Panc1 (cell line): ENCODE measurements at regions not wholly inside any gene's neighbourhood (a gene's known extent, or its start where the extent isn't known, plus 50 kb on each side); places are given as distances from the start of the nearest gene placed in this dataset.

Experiments
- ATAC-seq: fragments of 200-7000 bp; cut with Tn5 transposase; 2 replicates; pipeline ENCODE4 v1.9.1; 2020; ENCODE audit warnings: mild to moderate bottlenecking, moderate library complexity
- BruUV-seq: library from RNA; stranded (reverse); fragments of 400-500 nt; replicated peaks from 2 replicates; lab custom pipeline; 2021; lab: Mats Ljungman, UMichigan
- CTCF ChIA-PET: fragments of 300-600 bp; sonication (Branson Sonifier 250); formaldehyde crosslinking; loops from one replicate; lab custom pipeline; 2022; ENCODE audit warnings: antibody characterized with exemption; lab: Charles Lee
- POLR2A ChIA-PET: fragments of 300-600 bp; sonication (Branson Sonifier 250); formaldehyde crosslinking; loops from one replicate; lab custom pipeline; 2022; ENCODE audit warnings: antibody characterized with exemption; lab: Charles Lee
- DNase-seq: peaks from one replicate; pipeline ENCODE4 v3.0.0-alpha.2; 2010; ENCODE audit warnings: low read depth, low spot score
- H3K27ac ChIP-seq: 2 replicates; pipeline ENCODE4 v1.5.1; 2011; ENCODE audit warnings: mild to moderate bottlenecking, low read length, inconsistent platforms
- H3K27me3 ChIP-seq: fragments of 200-500 bp; sonication (Bioruptor generic); 2 replicates; pipeline ENCODE4 v1.6.0; 2014; ENCODE audit warnings: low read length, inconsistent platforms; ENCODE audit not compliant: control insufficient read depth, insufficient read depth
- H3K36me3 ChIP-seq: fragments of 200-500 bp; sonication (Bioruptor generic); 2 replicates; pipeline ENCODE4 v1.5.1; 2014; ENCODE audit warnings: inconsistent platforms, mild to moderate bottlenecking, low read length, moderate library complexity; ENCODE audit not compliant: control insufficient read depth, insufficient read depth
- H3K4me1 ChIP-seq: 2 replicates; pipeline ENCODE4 v1.5.1; 2011; ENCODE audit warnings: inconsistent platforms, mild to moderate bottlenecking, low read length, moderate library complexity; ENCODE audit not compliant: control insufficient read depth, insufficient read depth
- H3K4me3 ChIP-seq, 2 experiments: 2 replicates each; pipeline ENCODE4 v1.5.1; 2011 to 2012; ENCODE audit warnings: low read depth in 2 of 2, low read length in 2 of 2, mild to moderate bottlenecking in 2 of 2, inconsistent platforms in 1 of 2, moderate library complexity in 1 of 2
- H3K9me3 ChIP-seq: fragments of 200-500 bp; sonication (Bioruptor generic); 2 replicates; pipeline ENCODE4 v1.5.1; 2014; ENCODE audit warnings: low read depth, mild to moderate bottlenecking, inconsistent platforms, low read length, moderate library complexity; ENCODE audit not compliant: control insufficient read depth, insufficient read depth
- POLR2AphosphoS5 ChIP-seq: IDR thresholded peaks from 2 replicates; pipeline ENCODE4 v1.6.1; 2012; ENCODE audit warnings: mild to moderate bottlenecking, low read depth, low read length, moderate library complexity
- REST ChIP-seq, 2 experiments: IDR thresholded peaks; 2 replicates each; pipeline ENCODE4 v1.6.1; 2011 to 2012; ENCODE audit warnings: low read depth in 2 of 2, control low read depth in 1 of 2, low read length in 1 of 2, mild to moderate bottlenecking in 1 of 2, moderate library complexity in 1 of 2; ENCODE audit not compliant: insufficient read depth in 1 of 2
- SIN3A ChIP-seq: IDR thresholded peaks from 2 replicates; pipeline ENCODE4 v1.6.1; 2012; ENCODE audit warnings: low read depth, mild to moderate bottlenecking, low read length, moderate library complexity, borderline replicate concordance; ENCODE audit not compliant: insufficient read depth
- TCF7L2 ChIP-seq: IDR thresholded peaks from 2 replicates; pipeline ENCODE4 v1.6.1; 2011; ENCODE audit warnings: mild to moderate bottlenecking, low read depth, low read length, inconsistent platforms
- in situ Hi-C: cut with HindIII; loops from 2 replicates; pipeline ENCODE4 v1.10.0; 2016; ENCODE audit warnings: low sequenced_read_pairs, low pct_unique_long_range_greater_than_20kb
- intact Hi-C: fragments of 100-400 bp; cut with micrococcal nuclease; formaldehyde crosslinking; loops from one replicate; pipeline ENCODE4 v1.10.0; 2022; ENCODE audit not compliant: unreplicated experiment
- TF ChIP-seq, protein P1 (sequence below): fragments of 450-650 bp; IDR thresholded peaks from 2 replicates; pipeline ENCODE4 v1.5.1; 2017; ENCODE audit warnings: mild to moderate bottlenecking

- no peaks in the 10 kb centered on the region for H3K4me1 ChIP-seq
- H3K27ac ChIP-seq, result no peak overlapping the region
- no peaks in the 10 kb centered on the region for H3K27me3 ChIP-seq
- no peak for TF ChIP-seq TCF7L2
- no peak for TF ChIP-seq POLR2AphosphoS5
- H3K4me3 ChIP-seq, result no peak overlapping the region
- ATAC-seq (no peak), DNase-seq (no peak)
- ChIA-PET POLR2A (no interaction called here), CTCF (no interaction called here)
- in situ Hi-C loops, result no loop called here
- no TSS peak for BruUV-seq
- H3K9me3 ChIP-seq, result no peaks in the 10 kb centered on the region
- intact Hi-C loops, result no loop called here
- H3K36me3 ChIP-seq, result no peaks in the 10 kb centered on the region
Measured at GRCh38 chr17:63349478-63350000, 96.6 kb downstream of the CYB561 start.

DNA sequence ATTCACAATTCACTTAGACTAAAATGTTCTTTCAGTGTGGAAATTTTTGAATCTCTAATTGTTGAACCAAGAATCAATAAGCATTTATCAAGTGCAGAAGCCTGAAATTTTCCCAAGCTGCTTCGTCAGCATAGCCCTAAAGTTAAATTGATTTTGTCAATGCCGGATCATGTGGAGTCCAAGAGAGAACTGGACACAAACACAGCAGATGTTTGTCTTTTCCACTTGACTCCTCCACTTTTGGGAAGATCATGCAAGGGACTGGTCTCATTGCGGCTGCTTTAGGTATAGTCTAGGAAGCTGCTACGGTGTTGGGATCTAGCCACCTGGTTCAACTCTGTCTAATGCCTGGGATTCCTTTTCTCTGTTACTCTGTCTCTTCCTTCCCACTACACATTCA lies 95.7 kb downstream of the CYB561 start:
- CTCF ChIA-PET, result no interaction called here
- no peak overlapping the region for H3K4me3 ChIP-seq
- intact Hi-C loops (no loop called here), in situ Hi-C loops (no loop called here)
- H3K9me3 ChIP-seq, result no peaks in the 10 kb centered on the region
- POLR2A ChIA-PET, result no interaction called here
- no TSS peak for BruUV-seq
- H3K36me3 ChIP-seq, result no peaks in the 10 kb centered on the region
- ATAC-seq (no peak), DNase-seq (no peak)
- H3K4me1 ChIP-seq, result no peaks in the 10 kb centered on the region
- TF ChIP-seq SIN3A (no peak), POLR2AphosphoS5 (no peak), REST (IDR thresholded peaks at IDR 0.05; ENCODE audit: insufficient read depth in 1 of 2, low read depth in 2 of 2, low read length in 1 of 2) (no peak), TCF7L2 (no peak)
- TF ChIP-seq, protein P1, sequence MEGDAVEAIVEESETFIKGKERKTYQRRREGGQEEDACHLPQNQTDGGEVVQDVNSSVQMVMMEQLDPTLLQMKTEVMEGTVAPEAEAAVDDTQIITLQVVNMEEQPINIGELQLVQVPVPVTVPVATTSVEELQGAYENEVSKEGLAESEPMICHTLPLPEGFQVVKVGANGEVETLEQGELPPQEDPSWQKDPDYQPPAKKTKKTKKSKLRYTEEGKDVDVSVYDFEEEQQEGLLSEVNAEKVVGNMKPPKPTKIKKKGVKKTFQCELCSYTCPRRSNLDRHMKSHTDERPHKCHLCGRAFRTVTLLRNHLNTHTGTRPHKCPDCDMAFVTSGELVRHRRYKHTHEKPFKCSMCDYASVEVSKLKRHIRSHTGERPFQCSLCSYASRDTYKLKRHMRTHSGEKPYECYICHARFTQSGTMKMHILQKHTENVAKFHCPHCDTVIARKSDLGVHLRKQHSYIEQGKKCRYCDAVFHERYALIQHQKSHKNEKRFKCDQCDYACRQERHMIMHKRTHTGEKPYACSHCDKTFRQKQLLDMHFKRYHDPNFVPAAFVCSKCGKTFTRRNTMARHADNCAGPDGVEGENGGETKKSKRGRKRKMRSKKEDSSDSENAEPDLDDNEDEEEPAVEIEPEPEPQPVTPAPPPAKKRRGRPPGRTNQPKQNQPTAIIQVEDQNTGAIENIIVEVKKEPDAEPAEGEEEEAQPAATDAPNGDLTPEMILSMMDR, result no peak
- H3K27me3 ChIP-seq, result no peaks in the 10 kb centered on the region
- no peak overlapping the region for H3K27ac ChIP-seq

DNA sequence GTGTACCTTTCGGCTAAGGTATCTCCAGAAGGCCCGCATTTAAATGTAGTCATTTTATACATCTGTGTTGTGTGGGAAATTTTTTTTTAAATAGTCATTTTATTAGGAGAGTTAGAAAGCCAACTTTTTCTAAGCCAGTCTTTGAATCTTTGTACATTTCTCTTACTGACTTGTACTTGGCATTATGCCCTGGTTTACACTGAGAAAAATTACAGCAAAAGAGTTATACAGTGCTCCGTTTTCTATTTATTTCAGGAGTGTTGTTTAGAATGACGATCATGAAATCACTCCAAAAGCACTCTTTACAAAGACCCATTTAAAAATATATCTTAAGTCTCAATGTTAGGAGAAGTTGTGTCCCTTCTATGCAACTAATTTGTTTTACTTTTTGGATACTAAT lies 91.8 kb downstream of the CYB561 start:
- intact Hi-C loops (no loop called here), in situ Hi-C loops (no loop called here)
- no peaks in the 10 kb centered on the region for H3K36me3 ChIP-seq
- ChIA-PET CTCF (no interaction called here), POLR2A (interaction anchor here (0.6 kb wide), 1 partner anchor 191 kb away, joined by 4 read pairs; no protein-coding TSS in a partner anchor)
- ATAC-seq (no peak), DNase-seq (no peak)
- no peak overlapping the region for H3K4me3 ChIP-seq
- peaks cover 3% of the 10 kb centered on the region; the same call in 1 of the 2 replicates for H3K4me1 ChIP-seq
- H3K9me3 ChIP-seq, result no peaks in the 10 kb centered on the region
- TF ChIP-seq POLR2AphosphoS5 (no peak), SIN3A (no peak), TCF7L2 (no peak), REST (IDR thresholded peaks at IDR 0.05; ENCODE audit: insufficient read depth in 1 of 2, low read depth in 2 of 2, low read length in 1 of 2) (no peak)
- TF ChIP-seq, protein P1, result no peak
- no TSS peak for BruUV-seq
- no peak overlapping the region for H3K27ac ChIP-seq
- no peaks in the 10 kb centered on the region for H3K27me3 ChIP-seq
